ENCODE measurements at regions not wholly inside any gene's neighbourhood (a gene's known extent, or its start where the extent isn't known, plus 50 kb on each side); places are given as distances from the start of the nearest gene placed in this dataset.

- Histone ChIP-seq H4K20me1 (ENCODE audit: control insufficient read depth, insufficient read depth) (no peaks in the 10 kb centered on the region; the same call in 1 of the 2 replicates), H3K4me3 (no peak overlapping the region), H2AFZ (ENCODE audit: control insufficient read depth, low read depth, low read length) (no peak overlapping the region), H3K9ac (ENCODE audit: control insufficient read depth, insufficient read depth, low read length) (no peak overlapping the region), H3K36me3 (ENCODE audit: control insufficient read depth in 2 of 2, insufficient read depth in 2 of 2, low read length in 1 of 2) (no peaks in the 10 kb centered on the region), H3K27me3 (replicated peaks in 1 of 2; ENCODE audit: control insufficient read depth in 2 of 2, insufficient read depth in 2 of 2, low read length in 1 of 2) (no peaks in the 10 kb centered on the region), H3K79me2 (ENCODE audit: control insufficient read depth, insufficient read depth, low read length) (no peaks in the 10 kb centered on the region), H3K4me2 (ENCODE audit: control insufficient read depth, insufficient read depth) (no peak overlapping the region), H3K27ac (ENCODE audit: control insufficient read depth, insufficient read depth) (no peak overlapping the region), H3K9me3 (replicated peaks; ENCODE audit: control insufficient read depth, insufficient read depth, low read length) (no peaks in the 10 kb centered on the region), H3K4me1 (ENCODE audit: control insufficient read depth, insufficient read depth, low read length) (no peaks in the 10 kb centered on the region)
- ChIA-PET POLR2A (no interaction called here), CTCF (no interaction called here), SMC1A (ENCODE audit: uncharacterized antibody, unreplicated experiment) (no interaction called here), RAD21 (ENCODE audit: unreplicated experiment) (no interaction called here)
- ATAC-seq = no peak
- in situ Hi-C loops (cut with MboI) (no loop called here), intact Hi-C loops (cut with micrococcal nuclease; ENCODE audit: unreplicated experiment) (no loop called here)
- no peak for DNase-seq (ENCODE audit: low read depth, low spot score)
- BruUV-seq (replicated peaks) = no TSS peak
- no peak for TF ChIP-seq TCF12 (IDR thresholded peaks at IDR 0.05; ENCODE audit: low read depth, low read length)
- no peak for TF ChIP-seq NFYA (IDR thresholded peaks at IDR 0.05; ENCODE audit: borderline replicate concordance, low read depth, low read length)
- no peak for TF ChIP-seq RCOR1 (conservative IDR thresholded peaks at IDR 0.05; ENCODE audit: low read depth, low read length)
- TF ChIP-seq SREBF2 (IDR thresholded peaks at IDR 0.05; ENCODE audit: low read length) = no peak
- no peak for TF ChIP-seq PKNOX1 (IDR thresholded peaks at IDR 0.05)
- no peak for TF ChIP-seq EGR1 (IDR thresholded peaks at IDR 0.05; ENCODE audit: borderline replicate concordance in 1 of 2, low read depth in 2 of 2, low read length in 2 of 2)
- TF ChIP-seq SIX5 (IDR thresholded peaks at IDR 0.05; ENCODE audit: low read depth, low read length, severe bottlenecking) = no peak
- no peak for TF ChIP-seq SPI1 (IDR thresholded peaks at IDR 0.05; ENCODE audit: borderline replicate concordance, insufficient read depth, low read depth, low read length)
- no peak for TF ChIP-seq BCLAF1 (IDR thresholded peaks at IDR 0.05)
- TF ChIP-seq ZNF207 (IDR thresholded peaks at IDR 0.05; ENCODE audit: borderline replicate concordance) = no peak
- TF ChIP-seq TBL1XR1 (IDR thresholded peaks at IDR 0.05; ENCODE audit: low read depth, low read length) = no peak
- no peak for TF ChIP-seq RFX5 (IDR thresholded peaks at IDR 0.05; ENCODE audit: low read depth, low read length)
- TF ChIP-seq NFYB (IDR thresholded peaks at IDR 0.05; ENCODE audit: insufficient read depth, low read depth, low read length) = no peak
- TF ChIP-seq EP300 (IDR thresholded peaks at IDR 0.05; ENCODE audit: borderline replicate concordance in 1 of 2, control insufficient read depth in 1 of 2, low read depth in 2 of 2, low read length in 2 of 2) = no peak
- no peak for TF ChIP-seq NR2F1 (conservative IDR thresholded peaks at IDR 0.05)
- no peak for TF ChIP-seq RBBP5 (conservative IDR thresholded peaks at IDR 0.05)
- TF ChIP-seq MAX (IDR thresholded peaks at IDR 0.05; ENCODE audit: low read depth, low read length) = no peak
- TF ChIP-seq CHD4 (IDR thresholded peaks at IDR 0.05) = no peak
- no peak for TF ChIP-seq PAX8 (IDR thresholded peaks at IDR 0.05)
- 35% methylated on average over 3 of the region's 3 CpGs for WGBS (ENCODE audit: insufficient coverage, insufficient replicate concordance, low lambda C conversion rate, missing lambda C conversion rate)
- no peak for FAIRE-seq
Observed at GRCh38 chr6:142602972-142603371, 301.2 kb downstream of the ADGRG6 start.

Data from GM12878 (cell line).